HUES64 (cell line): ENCODE measurements at regions not wholly inside any gene's neighbourhood (a gene's known extent, or its start where the extent isn't known, plus 50 kb on each side); places are given as distances from the start of the nearest gene placed in this dataset.

Source experiments
- H3K27ac ChIP-seq: 2 replicates; pipeline ENCODE4 v1.7.0; 2013; ENCODE audit warnings: low read depth, low read length, inconsistent platforms
- H3K27me3 ChIP-seq: 2 replicates; pipeline ENCODE4 v1.6.1; 2013; ENCODE audit warnings: mild to moderate bottlenecking, low read length; ENCODE audit not compliant: insufficient read depth
- H3K36me3 ChIP-seq: 2 replicates; pipeline ENCODE4 v1.6.1; 2013; ENCODE audit warnings: mild to moderate bottlenecking, low read length; ENCODE audit not compliant: insufficient read depth
- H3K4me1 ChIP-seq: 2 replicates; pipeline ENCODE4 v1.6.1; 2013; ENCODE audit warnings: mild to moderate bottlenecking, low read length, moderate library complexity; ENCODE audit not compliant: insufficient read depth
- H3K4me3 ChIP-seq: 2 replicates; pipeline ENCODE4 v1.5.1; 2013; ENCODE audit warnings: mild to moderate bottlenecking, low read length, moderate library complexity
- H3K9ac ChIP-seq: 2 replicates; pipeline ENCODE4 v1.6.1; 2013; ENCODE audit warnings: mild to moderate bottlenecking, low read depth, low read length
- H3K9me3 ChIP-seq: 2 replicates; pipeline ENCODE4 v1.6.1; 2013; ENCODE audit warnings: low read depth, low read length; ENCODE audit not compliant: insufficient read depth
- WGBS: fragments of 150-250, 120-280 bp; methylation state at CpG from one replicate; pipeline ENCODE4 v1.1.7; 2013; ENCODE audit warnings: missing lambda C conversion rate; 5-methylcytosine and 5-hydroxymethylcytosine counted together

GRCh38 chr9:88808761-88809354 is 182.4 kb upstream of the S1PR3 start:
- Histone ChIP-seq H3K4me1 (no peaks in the 10 kb centered on the region), H3K4me3 (no peak overlapping the region), H3K27ac (no peak overlapping the region)

GRCh38 chr9:88809355-88810161 is 181.7 kb upstream of the S1PR3 start:
- H3K9me3 ChIP-seq = no peaks in the 10 kb centered on the region
- H3K27ac ChIP-seq = no peak overlapping the region
- H3K4me1 ChIP-seq = no peaks in the 10 kb centered on the region
- WGBS = 89% methylated on average over 9 of the region's 9 CpGs
- H3K4me3 ChIP-seq = no peak overlapping the region
- H3K27me3 ChIP-seq = no peaks in the 10 kb centered on the region
- H3K9ac ChIP-seq = no peak overlapping the region
- no peaks in the 10 kb centered on the region for H3K36me3 ChIP-seq

More at GRCh38 chr9:88808761-88809354, 182.4 kb upstream of the S1PR3 start:
- Histone ChIP-seq H3K36me3 (no peaks in the 10 kb centered on the region), H3K9me3 (no peaks in the 10 kb centered on the region), H3K27me3 (no peaks in the 10 kb centered on the region), H3K9ac (no peak overlapping the region)
- 91% methylated on average over 5 of the region's 5 CpGs for WGBS

DNA sequence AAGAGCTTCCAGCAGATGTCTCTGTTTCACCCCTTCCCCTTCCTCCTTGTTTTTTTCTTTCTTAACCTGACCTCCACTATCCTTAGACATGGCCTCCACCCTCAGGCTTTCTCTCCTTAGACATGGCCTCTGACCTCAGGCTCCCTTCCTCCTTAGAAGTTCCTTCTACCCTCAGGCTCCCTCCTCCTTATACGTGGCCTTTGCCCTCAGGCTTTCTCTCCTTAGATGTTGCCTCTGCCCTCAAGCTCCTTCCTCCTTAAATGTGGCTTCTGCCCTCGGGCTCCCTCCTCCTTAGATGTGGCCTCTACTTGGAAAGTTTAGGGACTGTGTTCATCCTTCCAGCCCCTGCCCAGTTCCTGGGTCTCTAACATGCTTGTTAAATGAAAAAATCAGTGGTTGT is 180.4 kb upstream of the S1PR3 start:
- Histone ChIP-seq H3K9ac (no peak overlapping the region), H3K36me3 (no peaks in the 10 kb centered on the region), H3K4me3 (no peak overlapping the region), H3K9me3 (no peaks in the 10 kb centered on the region), H3K27me3 (no peaks in the 10 kb centered on the region), H3K27ac (no peak overlapping the region), H3K4me1 (no peaks in the 10 kb centered on the region; the same call in 1 of the 2 replicates)
- WGBS = 78% methylated on average over 2 of the region's 2 CpGs

DNA sequence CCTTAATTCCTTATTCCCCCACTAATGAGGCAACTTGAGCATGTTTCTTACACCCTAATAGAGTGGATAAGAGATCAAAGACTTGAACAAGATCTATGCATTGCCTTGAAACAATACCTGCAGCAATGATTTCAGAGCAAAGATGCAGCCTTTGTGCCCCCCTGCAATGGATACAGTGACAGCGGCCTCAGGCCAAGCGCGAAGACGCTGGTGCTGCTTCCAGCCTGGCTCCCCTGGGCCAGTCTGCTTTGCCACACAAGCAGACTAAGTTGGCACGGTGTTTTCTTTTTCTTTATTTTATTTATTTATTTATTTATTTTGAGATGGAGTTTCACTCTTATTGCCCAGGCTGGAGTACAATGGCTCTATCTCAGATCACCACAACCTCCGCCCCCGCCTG is 179.8 kb upstream of the S1PR3 start:
- WGBS = 97% methylated on average over 6 of the region's 7 CpGs
- Histone ChIP-seq H3K36me3 (no peaks in the 10 kb centered on the region), H3K9ac (no peak overlapping the region), H3K9me3 (no peaks in the 10 kb centered on the region), H3K27me3 (no peaks in the 10 kb centered on the region), H3K4me3 (no peak overlapping the region), H3K27ac (no peak overlapping the region), H3K4me1 (no peaks in the 10 kb centered on the region; the same call in 1 of the 2 replicates)

DNA sequence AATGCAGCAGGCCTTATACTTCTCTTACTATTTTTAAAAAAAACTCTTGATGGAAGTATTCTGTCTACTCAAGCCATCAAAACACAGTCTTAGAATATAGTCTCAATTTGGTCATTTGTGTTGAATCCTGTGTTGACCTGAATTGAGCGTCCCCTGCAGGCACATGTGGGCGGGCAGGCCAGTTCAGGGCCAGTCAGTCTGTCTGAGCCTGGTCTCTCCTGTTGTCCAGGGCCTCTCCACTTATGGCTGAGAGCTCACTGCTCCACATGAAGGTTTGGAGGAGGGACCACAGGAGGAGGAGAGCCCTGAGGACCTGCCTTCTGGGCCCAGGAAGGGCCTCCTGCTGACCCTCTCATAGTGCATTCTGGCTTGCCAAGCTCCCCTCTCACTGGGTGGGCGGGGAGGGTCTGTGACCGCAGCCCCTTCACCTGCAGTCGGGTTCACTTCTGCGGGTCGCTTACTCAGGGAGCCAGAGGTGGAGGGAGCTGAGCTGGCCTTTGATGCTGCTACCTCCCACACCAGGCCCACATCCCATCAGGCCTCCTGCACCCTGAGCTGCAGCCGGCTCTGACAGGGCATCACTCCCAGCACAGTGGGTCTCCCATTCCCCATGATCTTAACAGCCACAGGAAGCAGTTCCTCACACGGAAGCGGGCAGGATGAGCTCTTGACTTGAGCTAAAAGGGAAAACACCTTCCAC is 178.2 kb upstream of the S1PR3 start:
- no peaks in the 10 kb centered on the region for H3K9me3 ChIP-seq
- WGBS = 79% methylated on average over 10 of the region's 10 CpGs
- peaks cover 5% of the 10 kb centered on the region for H3K4me1 ChIP-seq
- H3K27me3 ChIP-seq = no peaks in the 10 kb centered on the region
- H3K4me3 ChIP-seq = no peak overlapping the region
- no peak overlapping the region for H3K9ac ChIP-seq
- H3K27ac ChIP-seq = no peak overlapping the region
- H3K36me3 ChIP-seq = no peaks in the 10 kb centered on the region

GRCh38 chr9:88813638-88814209 is 177.5 kb upstream of the S1PR3 start:
- Histone ChIP-seq H3K4me3 (no peak overlapping the region), H3K4me1 (peaks cover 11% of the 10 kb centered on the region), H3K9ac (no peak overlapping the region), H3K36me3 (no peaks in the 10 kb centered on the region), H3K27ac (no peak overlapping the region), H3K27me3 (no peaks in the 10 kb centered on the region), H3K9me3 (no peaks in the 10 kb centered on the region)
- 93% methylated on average over 8 of the region's 8 CpGs for WGBS

GRCh38 chr9:88814577-88814976 is 176.7 kb upstream of the S1PR3 start:
- H3K4me1 ChIP-seq = peaks cover 18% of the 10 kb centered on the region
- H3K36me3 ChIP-seq = no peaks in the 10 kb centered on the region
- 87% methylated on average over 4 of the region's 4 CpGs for whole genome bisulfite sequencing
- no peak overlapping the region for H3K4me3 ChIP-seq
- no peaks in the 10 kb centered on the region for H3K27me3 ChIP-seq
- no peaks in the 10 kb centered on the region for H3K9me3 ChIP-seq
- no peak overlapping the region for H3K9ac ChIP-seq
- no peak overlapping the region for H3K27ac ChIP-seq

GRCh38 chr9:88816141-88816540 is 175.1 kb upstream of the S1PR3 start:
- Histone ChIP-seq H3K27ac (no peak overlapping the region), H3K9ac (no peak overlapping the region), H3K4me3 (no peak overlapping the region), H3K27me3 (no peaks in the 10 kb centered on the region), H3K36me3 (no peaks in the 10 kb centered on the region), H3K4me1 (peaks cover 18% of the 10 kb centered on the region), H3K9me3 (0 out of 2 replicates have a peak, but pooled peaks cover 2% of the 10 kb centered on the region)
- 93% methylated on average over 9 of the region's 9 CpGs for WGBS

- Histone ChIP-seq H3K9ac (no peak overlapping the region), H3K9me3 (0 out of 2 replicates have a peak, but pooled peaks cover 3% of the 10 kb centered on the region), H3K27me3 (no peaks in the 10 kb centered on the region), H3K36me3 (no peaks in the 10 kb centered on the region), H3K27ac (no peak overlapping the region), H3K4me3 (no peak overlapping the region), H3K4me1 (peaks cover 18% of the 10 kb centered on the region)
- WGBS = 96% methylated on average over 3 of the region's 3 CpGs
These were observed 174.7 kb upstream of the S1PR3 start for GRCh38 chr9:88816591-88816990.

DNA sequence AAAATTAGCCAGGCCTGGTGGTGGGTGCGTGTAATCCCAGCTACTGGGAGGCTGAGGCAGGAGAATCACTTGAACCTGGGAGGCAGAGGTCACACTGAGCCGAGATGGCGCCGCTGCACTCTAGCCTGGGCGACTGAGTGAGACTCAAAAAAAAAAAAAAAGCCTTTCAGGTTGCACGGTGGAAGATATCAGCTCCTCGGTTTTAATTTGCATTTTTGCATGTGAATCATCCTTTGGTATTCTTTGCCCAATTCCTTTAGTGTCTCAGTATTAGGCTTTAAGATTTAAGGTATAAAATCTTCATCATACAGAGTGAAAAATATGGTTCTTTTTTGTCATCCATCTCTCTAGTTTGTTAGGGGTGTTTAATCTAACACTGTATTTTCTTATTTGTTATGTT is 173.6 kb upstream of the S1PR3 start:
- H3K36me3 ChIP-seq = no peaks in the 10 kb centered on the region
- 37% methylated on average over 7 of the region's 7 CpGs for WGBS
- H3K27ac ChIP-seq = no peak overlapping the region
- no peaks in the 10 kb centered on the region for H3K27me3 ChIP-seq
- peaks cover 18% of the 10 kb centered on the region for H3K4me1 ChIP-seq
- no peak overlapping the region for H3K9ac ChIP-seq
- H3K9me3 ChIP-seq = 0 out of 2 replicates have a peak, but pooled peaks cover 3% of the 10 kb centered on the region
- H3K4me3 ChIP-seq = no peak overlapping the region
